GM21447 (cell line): ENCODE measurements at regions not wholly inside any gene's neighbourhood (a gene's known extent, or its start where the extent isn't known, plus 50 kb on each side); places are given as distances from the start of the nearest gene placed in this dataset.
"Not testable (repeated sequence)": the region's sequence is repeated elsewhere in the genome, so short reads cannot be mapped to it uniquely, and the experiment has no call there.

Experiments
- ATAC-seq: cut with Tn5 transposase; IDR thresholded peaks from one replicate; pipeline ENCODE4 v1.9.1; 2021; ENCODE audit not compliant: unreplicated experiment

DNA sequence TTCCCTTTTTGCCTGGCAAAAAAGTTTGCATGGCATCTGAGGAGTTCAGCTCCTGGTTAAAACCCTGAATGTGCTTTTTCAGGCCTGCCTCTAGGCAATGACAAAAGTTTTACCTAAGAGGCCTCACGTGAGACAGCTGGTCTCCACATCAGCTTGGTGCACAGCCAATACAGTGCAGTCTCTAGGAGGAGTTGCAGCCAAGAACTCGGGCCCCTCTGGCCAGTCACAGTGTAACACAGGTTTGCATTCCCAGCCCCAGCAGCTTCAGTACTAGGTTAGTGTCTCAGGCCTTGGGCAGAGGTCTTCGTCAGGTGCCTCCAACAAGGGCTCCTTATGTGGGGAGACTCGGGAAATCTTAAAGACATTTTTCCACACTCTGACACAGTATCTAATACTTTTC lies 771.7 kb downstream of the SORCS1 start:
- ATAC-seq: no peak

GRCh38 chr10:106387063-106387462 lies 777.4 kb downstream of the SORCS1 start:
- no peak for ATAC-seq

GRCh38 chr10:106384496-106384895 lies 780.0 kb downstream of the SORCS1 start:
- ATAC-seq: no peak

- no peak for ATAC-seq
Measured at GRCh38 chr10:106380706-106381105, 783.8 kb downstream of the SORCS1 start.

- no peak for ATAC-seq
Measured at GRCh38 chr10:106378251-106378650, 786.3 kb downstream of the SORCS1 start.

- ATAC-seq: no peak
Measured at GRCh38 chr10:106370751-106371150, 793.8 kb downstream of the SORCS1 start.

GRCh38 chr10:106360870-106361269 lies 803.6 kb downstream of the SORCS1 start:
- ATAC-seq: no peak

DNA sequence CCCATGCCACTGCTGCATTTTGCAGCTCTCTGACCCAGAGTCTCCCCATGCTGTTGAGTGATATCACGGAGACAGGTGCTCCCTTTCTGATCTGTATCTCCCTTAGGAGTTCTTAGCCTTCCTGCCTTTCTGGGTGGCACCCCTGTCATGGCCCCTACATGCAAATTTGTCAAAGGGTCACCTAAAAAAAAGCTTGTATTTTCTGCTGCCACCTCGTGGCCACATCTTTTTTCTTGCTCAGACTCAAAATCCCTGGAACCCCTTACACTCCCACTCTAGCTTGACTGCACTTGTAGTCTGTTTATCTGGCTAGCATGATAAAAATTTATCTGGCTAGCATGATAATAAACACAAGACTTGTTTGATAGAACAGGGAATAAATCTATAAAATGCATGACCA lies 809.1 kb downstream of the SORCS1 start:
- ATAC-seq: no peak

- ATAC-seq: no peak
Measured at GRCh38 chr10:106348933-106349332, 815.6 kb downstream of the SORCS1 start.

- ATAC-seq: no peak
Measured at GRCh38 chr10:106347547-106347946, 817.0 kb downstream of the SORCS1 start.

DNA sequence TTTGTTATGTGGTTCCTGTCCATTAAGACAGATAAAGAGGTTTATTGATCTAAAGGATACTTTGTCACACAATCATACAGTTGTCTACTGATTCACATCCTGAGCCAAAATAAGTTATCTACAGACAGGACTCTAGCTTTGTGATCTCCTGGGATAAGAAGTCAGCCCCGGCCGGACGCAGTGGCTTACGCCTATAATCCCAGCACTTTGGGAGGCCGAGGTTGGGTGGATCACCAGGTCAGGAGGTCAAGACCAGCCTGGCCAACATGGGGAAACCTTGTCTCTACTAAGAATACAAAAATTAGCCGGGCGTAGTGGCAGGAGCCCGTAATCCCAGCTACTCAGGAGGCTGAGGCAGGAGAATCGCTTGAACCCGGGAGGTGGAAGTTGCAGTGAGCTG lies 821.0 kb downstream of the SORCS1 start:
- ATAC-seq: not testable (repeated sequence)

GRCh38 chr10:106341356-106341755 lies 823.1 kb downstream of the SORCS1 start:
- no peak for ATAC-seq

DNA sequence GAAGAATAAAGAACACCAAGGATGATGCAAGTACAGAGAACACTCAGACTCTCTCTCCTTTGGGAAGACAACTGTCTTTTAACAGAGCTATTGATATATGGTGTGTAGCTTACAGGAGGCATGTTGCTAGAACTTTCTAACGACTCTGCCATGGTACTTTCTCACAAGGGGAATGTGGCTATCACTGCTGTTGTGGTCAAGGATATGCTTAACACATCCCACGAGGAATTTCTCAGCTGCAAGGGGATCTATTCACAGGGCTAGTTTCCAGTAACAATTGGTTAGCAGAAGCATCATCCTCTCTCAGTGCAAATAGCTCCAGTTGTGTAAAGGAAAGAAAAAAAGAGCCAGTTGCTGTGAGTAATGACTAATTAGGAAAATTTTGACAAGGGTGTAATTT lies 826.0 kb downstream of the SORCS1 start:
- ATAC-seq: no peak

GRCh38 chr10:106336874-106337273 lies 827.6 kb downstream of the SORCS1 start:
- ATAC-seq: no peak

GRCh38 chr10:106327747-106328146 lies 836.8 kb downstream of the SORCS1 start:
- ATAC-seq: no peak

DNA sequence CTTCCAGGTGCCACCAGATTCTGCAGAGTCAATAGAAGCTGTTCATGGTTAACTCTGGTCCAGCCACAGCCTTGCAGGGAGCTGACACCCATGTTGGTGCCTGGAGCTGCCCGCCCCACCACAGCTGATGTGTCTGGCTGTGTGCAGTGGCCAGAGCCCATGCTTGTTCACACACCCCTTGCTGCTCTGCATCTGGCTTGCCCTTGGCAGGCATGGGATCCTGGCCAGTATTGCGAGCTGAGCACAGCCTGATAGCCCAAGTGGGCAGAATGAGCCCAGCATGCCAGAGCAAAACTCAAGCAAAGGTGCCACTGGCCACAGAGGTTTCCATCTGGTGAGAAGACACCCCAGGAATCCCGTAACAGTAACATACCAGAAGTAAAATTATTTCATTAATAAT lies 843.6 kb downstream of the SORCS1 start:
- ATAC-seq: no peak

DNA sequence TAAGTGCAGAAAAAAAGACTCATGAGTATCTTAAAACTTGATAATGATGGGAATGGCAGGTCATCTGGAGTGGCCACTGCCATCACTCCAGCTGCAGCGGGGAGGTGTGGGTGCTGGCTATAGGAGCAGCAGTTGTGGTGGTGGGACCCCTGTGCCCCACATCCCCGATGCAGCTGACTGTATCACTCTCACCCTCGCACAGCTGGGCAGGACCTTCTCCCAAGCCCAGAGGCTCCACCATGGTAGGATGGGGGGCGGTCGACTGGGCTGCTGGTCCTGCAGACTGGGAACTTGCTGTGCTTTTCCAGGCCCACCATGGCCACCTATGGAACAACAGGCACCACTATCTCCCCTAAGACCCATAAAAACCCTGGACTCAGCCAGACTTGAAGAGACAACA lies 844.4 kb downstream of the SORCS1 start:
- ATAC-seq: no peak

- ATAC-seq: no peak
Measured at GRCh38 chr10:106317554-106317953, 847.0 kb downstream of the SORCS1 start.

DNA sequence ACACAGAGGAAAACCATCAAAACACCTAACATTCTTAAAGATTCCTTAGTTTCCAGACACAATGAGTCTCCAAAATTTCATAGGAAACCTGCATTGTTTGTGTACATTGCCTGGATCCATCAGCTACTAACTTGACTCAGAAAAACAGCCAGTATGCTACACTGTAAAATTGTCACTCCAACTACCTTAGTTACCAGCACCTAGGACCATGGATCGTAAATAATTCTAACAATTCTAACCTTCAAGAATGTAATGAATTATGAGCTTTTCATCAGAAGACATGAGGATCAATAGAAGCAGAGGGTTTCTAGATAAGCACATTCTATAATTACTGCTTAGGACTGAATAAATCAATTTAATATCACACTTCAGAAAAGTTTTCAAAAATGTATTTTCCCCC lies 851.5 kb downstream of the SORCS1 start:
- no peak for ATAC-seq

DNA sequence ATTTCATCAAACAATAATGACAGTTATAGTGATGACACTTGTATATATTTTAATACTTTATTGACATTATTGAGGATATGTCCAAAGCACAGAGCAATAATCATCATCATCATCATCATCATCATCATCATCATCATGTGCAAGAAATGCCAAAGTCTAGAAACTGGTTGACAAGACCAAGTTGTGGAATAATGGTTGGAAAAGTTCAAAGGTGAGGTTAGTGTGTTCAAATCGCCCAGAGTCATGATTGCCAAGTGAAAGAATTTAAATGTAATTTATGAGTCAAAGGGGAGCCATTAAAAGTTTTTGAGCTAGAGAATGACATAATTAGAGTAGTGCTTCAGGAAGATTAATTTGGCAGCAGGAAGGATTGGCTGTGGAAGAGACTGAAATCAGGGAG lies 852.4 kb downstream of the SORCS1 start:
- ATAC-seq: no peak

GRCh38 chr10:106311590-106311989 lies 852.9 kb downstream of the SORCS1 start:
- no peak for ATAC-seq

GRCh38 chr10:106310596-106310995 lies 853.9 kb downstream of the SORCS1 start:
- ATAC-seq: no peak

- ATAC-seq: no peak
Measured at GRCh38 chr10:106309376-106309775, 855.1 kb downstream of the SORCS1 start.

DNA sequence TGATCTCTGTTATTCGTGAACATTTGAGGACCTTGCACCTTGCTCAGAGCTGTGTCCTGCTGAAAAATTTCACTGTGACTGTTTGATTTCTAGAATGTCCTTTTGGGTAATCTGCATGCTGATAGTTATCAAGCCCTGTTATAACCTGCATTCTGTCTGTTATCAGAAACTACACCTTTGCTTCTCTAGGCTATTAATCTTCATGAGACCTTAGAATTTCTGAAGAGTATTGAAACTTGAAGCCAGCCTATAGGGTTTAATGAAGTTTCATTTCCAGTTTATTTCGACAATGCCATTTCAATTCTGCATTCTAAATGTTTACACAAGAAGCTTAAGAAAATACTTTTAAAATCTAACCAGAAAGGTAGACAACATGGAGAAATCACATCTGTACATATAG lies 856.2 kb downstream of the SORCS1 start:
- ATAC-seq: no peak
